Type B pancreatic cell (in vitro differentiated cells): ENCODE measurements at regions not wholly inside any gene's neighbourhood (a gene's known extent, or its start where the extent isn't known, plus 50 kb on each side); places are given as distances from the start of the nearest gene placed in this dataset.

Experiments
- DNase-seq: peaks from one replicate; pipeline ENCODE4 v3.0.0; 2021; ENCODE audit warnings: mixed read lengths; ENCODE audit not compliant: unreplicated experiment; ENCODE audit errors: extremely low spot score
- H3K27ac Mint-ChIP-seq: 2 replicates; pipeline ENCODE4 v1.8.0; 2021; ENCODE audit warnings: mild to moderate bottlenecking, mixed read lengths
- H3K27me3 Mint-ChIP-seq: 2 replicates; pipeline ENCODE4 v1.8.0; 2021; ENCODE audit warnings: mixed read lengths
- H3K36me3 Mint-ChIP-seq: 2 replicates; pipeline ENCODE4 v1.8.0; 2021; ENCODE audit warnings: mixed read lengths
- H3K4me1 Mint-ChIP-seq: one replicate; pipeline ENCODE4 v1.8.0; 2021; ENCODE audit warnings: mixed read lengths; ENCODE audit not compliant: unreplicated experiment
- H3K4me3 Mint-ChIP-seq: 2 replicates; pipeline ENCODE4 v1.8.0; 2021; ENCODE audit warnings: mild to moderate bottlenecking, mixed read lengths
- H3K9me3 Mint-ChIP-seq: 2 replicates; pipeline ENCODE4 v1.8.0; 2021; ENCODE audit warnings: mixed read lengths
- TF ChIP-seq, protein P1 (sequence below): fragments of 200-600 bp; sonication (generic); conservative IDR thresholded peaks from 2 replicates; pipeline ENCODE4 v1.5.0; 2021; ENCODE audit warnings: antibody characterized with exemption, mild to moderate bottlenecking

- no peaks in the 10 kb centered on the region for H3K9me3 Mint-ChIP-seq
- no peaks in the 10 kb centered on the region for H3K27me3 Mint-ChIP-seq
- TF ChIP-seq, protein P1, sequence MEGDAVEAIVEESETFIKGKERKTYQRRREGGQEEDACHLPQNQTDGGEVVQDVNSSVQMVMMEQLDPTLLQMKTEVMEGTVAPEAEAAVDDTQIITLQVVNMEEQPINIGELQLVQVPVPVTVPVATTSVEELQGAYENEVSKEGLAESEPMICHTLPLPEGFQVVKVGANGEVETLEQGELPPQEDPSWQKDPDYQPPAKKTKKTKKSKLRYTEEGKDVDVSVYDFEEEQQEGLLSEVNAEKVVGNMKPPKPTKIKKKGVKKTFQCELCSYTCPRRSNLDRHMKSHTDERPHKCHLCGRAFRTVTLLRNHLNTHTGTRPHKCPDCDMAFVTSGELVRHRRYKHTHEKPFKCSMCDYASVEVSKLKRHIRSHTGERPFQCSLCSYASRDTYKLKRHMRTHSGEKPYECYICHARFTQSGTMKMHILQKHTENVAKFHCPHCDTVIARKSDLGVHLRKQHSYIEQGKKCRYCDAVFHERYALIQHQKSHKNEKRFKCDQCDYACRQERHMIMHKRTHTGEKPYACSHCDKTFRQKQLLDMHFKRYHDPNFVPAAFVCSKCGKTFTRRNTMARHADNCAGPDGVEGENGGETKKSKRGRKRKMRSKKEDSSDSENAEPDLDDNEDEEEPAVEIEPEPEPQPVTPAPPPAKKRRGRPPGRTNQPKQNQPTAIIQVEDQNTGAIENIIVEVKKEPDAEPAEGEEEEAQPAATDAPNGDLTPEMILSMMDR: no peak
- no peak overlapping the region for H3K27ac Mint-ChIP-seq
- H3K36me3 Mint-ChIP-seq: no peaks in the 10 kb centered on the region
- no peak for DNase-seq
- no peak overlapping the region for H3K4me3 Mint-ChIP-seq
- H3K4me1 Mint-ChIP-seq: peaks cover 9% of the 10 kb centered on the region
Measured at GRCh38 chr14:56460469-56460868, 119.1 kb upstream of the TMEM260 start.

- Mint-ChIP-seq H3K27ac (no peak overlapping the region), H3K4me1 (peaks cover 9% of the 10 kb centered on the region), H3K27me3 (no peaks in the 10 kb centered on the region), H3K36me3 (no peaks in the 10 kb centered on the region), H3K9me3 (no peaks in the 10 kb centered on the region), H3K4me3 (no peak overlapping the region)
- no peak for DNase-seq
- TF ChIP-seq, protein P1: no peak
Measured at GRCh38 chr14:56461276-56462275, 118.0 kb upstream of the TMEM260 start.

- H3K27me3 Mint-ChIP-seq: no peaks in the 10 kb centered on the region
- H3K4me1 Mint-ChIP-seq: peaks cover 9% of the 10 kb centered on the region
- H3K27ac Mint-ChIP-seq: no peak overlapping the region
- no peaks in the 10 kb centered on the region for H3K36me3 Mint-ChIP-seq
- TF ChIP-seq, protein P1: no peak
- DNase-seq: no peak
- no peak overlapping the region for H3K4me3 Mint-ChIP-seq
- H3K9me3 Mint-ChIP-seq: peaks cover under 1% of the 10 kb centered on the region
Measured at GRCh38 chr14:56463271-56463890, 116.2 kb upstream of the TMEM260 start.

GRCh38 chr14:56471056-56471455, 108.5 kb upstream of the TMEM260 start:
- Mint-ChIP-seq H3K9me3 (peaks cover 5% of the 10 kb centered on the region), H3K27me3 (peaks cover 23% of the 10 kb centered on the region), H3K36me3 (no peaks in the 10 kb centered on the region), H3K27ac (no peak overlapping the region), H3K4me1 (no peaks in the 10 kb centered on the region), H3K4me3 (no peak overlapping the region)
- TF ChIP-seq, protein P1: no peak
- no peak for DNase-seq

DNA sequence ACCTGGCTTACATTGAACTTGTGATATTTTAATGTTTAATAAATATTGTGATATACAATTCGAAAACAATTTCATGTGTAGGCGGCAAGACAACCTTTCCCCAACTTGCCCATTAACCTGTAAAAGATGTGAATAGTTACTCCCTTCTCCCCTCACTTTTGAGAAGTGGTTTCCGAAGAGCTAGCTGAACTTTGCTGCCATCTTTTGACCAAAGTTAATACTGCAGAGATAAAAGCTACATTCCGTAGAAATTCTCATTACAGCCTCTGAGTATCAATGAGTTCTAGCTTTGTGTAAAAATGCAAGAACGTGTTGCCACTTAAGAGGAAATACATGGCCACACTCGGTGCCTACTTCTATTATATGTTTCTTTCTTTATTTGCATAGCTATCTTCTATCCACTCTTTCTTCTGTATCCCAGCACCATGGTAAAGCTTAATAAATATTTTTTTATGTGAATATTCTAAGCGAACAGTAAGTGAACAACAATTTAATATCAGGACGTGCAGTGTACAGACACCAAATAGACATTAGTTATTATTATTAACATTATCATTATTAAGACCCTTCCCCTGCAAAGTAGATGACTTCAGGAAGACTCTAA, 105.1 kb upstream of the TMEM260 start:
- Mint-ChIP-seq H3K9me3 (no peaks in the 10 kb centered on the region), H3K4me3 (no peak overlapping the region), H3K36me3 (no peaks in the 10 kb centered on the region), H3K27me3 (peaks cover 19% of the 10 kb centered on the region), H3K4me1 (no peaks in the 10 kb centered on the region), H3K27ac (no peak overlapping the region)
- DNase-seq: no peak
- TF ChIP-seq, protein P1: peak; percentile 95
